ENCODE measurements at regions not wholly inside any gene's neighbourhood (a gene's known extent, or its start where the extent isn't known, plus 50 kb on each side); places are given as distances from the start of the nearest gene placed in this dataset.
"Not testable (repeated sequence)": the region's sequence is repeated elsewhere in the genome, so short reads cannot be mapped to it uniquely, and the experiment has no call there.

GRCh38 chr3:11739706-11740105, 96.0 kb upstream of the VGLL4 start:
- DNase-seq (ENCODE audit: extremely low read depth, low read depth, low spot score), result no peak

DNA sequence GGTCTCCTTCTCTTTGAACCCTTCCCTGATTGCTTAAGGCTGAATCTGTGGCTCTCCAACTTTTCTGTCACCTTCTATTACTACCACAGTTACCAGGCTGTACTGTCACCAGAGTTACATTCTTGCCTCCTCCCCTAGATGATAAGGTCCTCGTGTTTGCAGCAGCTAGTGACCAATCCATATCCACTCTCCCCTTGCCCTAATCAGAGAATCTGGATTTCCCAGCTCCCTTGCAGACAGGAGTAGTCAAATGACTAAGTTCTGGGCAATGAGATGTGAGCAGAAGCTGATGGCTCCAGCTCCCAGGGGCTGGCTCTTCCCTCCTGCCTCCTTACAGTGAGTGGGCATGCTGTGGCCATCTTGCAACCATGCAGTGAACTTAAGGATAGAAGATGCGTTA, 95.4 kb upstream of the VGLL4 start:
- no peak for DNase-seq (ENCODE audit: extremely low read depth, low read depth, low spot score)

DNA sequence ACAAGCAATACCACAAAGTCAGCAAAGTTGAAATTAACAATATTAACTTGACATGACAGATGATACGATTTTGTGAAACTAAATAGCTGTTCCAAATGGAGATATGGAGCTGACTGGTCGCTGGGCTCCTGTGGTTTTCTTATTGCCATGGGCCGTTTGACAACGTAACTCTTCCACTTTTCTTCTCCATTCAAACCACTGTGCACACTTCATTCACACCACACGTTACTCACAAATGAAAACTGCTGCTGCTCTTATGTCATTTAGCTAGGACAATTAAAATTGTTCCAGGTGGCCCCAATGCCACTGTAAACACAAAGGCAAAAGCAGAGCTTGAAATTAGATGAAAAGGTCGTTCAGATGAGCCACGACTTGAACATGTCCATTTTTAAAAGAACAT, 94.0 kb upstream of the VGLL4 start:
- DNase-seq (ENCODE audit: extremely low read depth, low read depth, low spot score), result no peak

GRCh38 chr3:11736136-11736833, 92.6 kb upstream of the VGLL4 start:
- no peak for DNase-seq (ENCODE audit: extremely low read depth, low read depth, low spot score)

DNA sequence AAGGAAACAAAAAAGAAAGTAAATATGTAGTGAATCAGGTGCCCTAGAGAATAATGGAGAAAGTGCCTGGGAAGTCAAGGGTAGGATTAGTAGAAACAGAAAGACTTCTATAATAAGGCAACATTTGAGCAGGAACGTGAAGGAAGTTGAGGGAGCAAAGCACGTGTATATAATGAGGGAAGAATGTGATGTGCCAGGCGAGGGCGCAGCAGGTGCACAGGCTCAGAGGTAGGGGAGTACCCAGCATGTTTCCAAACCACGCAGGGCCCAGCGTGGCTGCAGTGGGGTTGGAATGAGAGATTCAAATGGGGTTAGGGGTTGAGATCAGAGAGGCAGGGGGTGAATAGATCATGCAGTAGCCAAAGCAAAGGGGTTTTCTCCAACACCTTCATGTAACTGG, 91.9 kb upstream of the VGLL4 start:
- no peak for DNase-seq (ENCODE audit: extremely low read depth, low read depth, low spot score)

- DNase-seq (ENCODE audit: extremely low read depth, low read depth, low spot score), result not testable (repeated sequence)
Observed at GRCh38 chr3:11735111-11735510, 91.4 kb upstream of the VGLL4 start.

GRCh38 chr3:11733914-11734313, 90.2 kb upstream of the VGLL4 start:
- DNase-seq (ENCODE audit: extremely low read depth, low read depth, low spot score), result no peak

DNA sequence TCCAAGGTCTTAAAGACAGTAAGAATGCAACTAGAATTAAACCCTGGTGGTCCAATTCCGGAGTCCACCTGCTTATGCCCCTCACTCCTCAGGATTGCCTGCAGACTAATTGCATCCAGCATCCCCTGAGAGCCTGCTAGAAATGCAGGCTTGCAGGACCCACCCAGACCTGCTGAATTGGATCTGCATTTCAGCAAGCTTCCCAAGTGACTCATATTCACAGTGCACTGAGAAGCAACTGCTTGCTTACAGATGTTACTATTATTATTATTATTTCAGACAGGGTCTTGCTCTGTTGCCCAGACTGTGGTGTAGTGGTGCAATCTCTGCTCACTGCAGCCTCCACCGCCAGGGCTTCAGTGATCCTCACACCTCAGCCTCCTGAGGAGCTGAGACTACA, 83.5 kb upstream of the VGLL4 start:
- no peak for DNase-seq (ENCODE audit: extremely low read depth, low read depth, low spot score)

GRCh38 chr3:11726146-11726545, 82.4 kb upstream of the VGLL4 start:
- no peak for DNase-seq (ENCODE audit: extremely low read depth, low read depth, low spot score)

- DNase-seq (ENCODE audit: extremely low read depth, low read depth, low spot score), result not testable (repeated sequence)
Observed at GRCh38 chr3:11725340-11725641, 81.6 kb upstream of the VGLL4 start.

GRCh38 chr3:11724615-11725339, 81.1 kb upstream of the VGLL4 start:
- DNase-seq (ENCODE audit: extremely low read depth, low read depth, low spot score), result no peak

- no peak for DNase-seq (ENCODE audit: extremely low read depth, low read depth, low spot score)
Observed at GRCh38 chr3:11721479-11721878, 77.8 kb upstream of the VGLL4 start.

GRCh38 chr3:11720917-11721411, 77.2 kb upstream of the VGLL4 start:
- no peak for DNase-seq (ENCODE audit: extremely low read depth, low read depth, low spot score)

DNA sequence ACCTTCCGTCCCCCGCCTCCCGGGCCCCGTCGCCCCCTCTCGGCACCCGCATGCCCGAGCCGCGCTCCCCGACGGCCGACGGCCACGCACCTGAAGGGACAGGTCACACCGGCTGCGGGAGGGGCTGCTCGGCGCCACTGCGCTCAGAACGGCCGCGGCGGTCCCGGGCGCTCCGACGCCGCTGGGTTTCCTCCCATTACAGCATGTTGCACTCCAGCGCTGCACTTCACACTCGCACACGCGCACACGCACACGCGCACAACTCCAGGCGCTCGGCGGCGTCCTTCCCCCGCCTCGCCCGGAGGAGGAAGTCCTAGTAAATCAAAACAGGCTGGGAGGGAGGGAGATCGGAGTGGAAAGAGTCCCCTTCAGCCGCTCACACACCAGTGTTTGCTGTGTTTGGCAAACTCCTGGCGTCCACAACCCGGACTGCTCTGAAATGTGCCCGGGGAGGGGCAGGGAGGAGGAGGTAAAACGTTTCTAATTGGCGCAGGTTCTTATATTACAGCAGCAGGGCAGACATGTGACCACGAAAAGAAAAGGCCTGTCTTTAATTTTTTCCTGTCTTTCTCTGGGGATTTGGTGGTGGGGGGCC, 76.7 kb upstream of the VGLL4 start:
- DNase-seq (ENCODE audit: extremely low read depth, low read depth, low spot score), result peak; percentile 7

GRCh38 chr3:11719406-11720303, 75.9 kb upstream of the VGLL4 start:
- DNase-seq (ENCODE audit: extremely low read depth, low read depth, low spot score), result no peak

DNA sequence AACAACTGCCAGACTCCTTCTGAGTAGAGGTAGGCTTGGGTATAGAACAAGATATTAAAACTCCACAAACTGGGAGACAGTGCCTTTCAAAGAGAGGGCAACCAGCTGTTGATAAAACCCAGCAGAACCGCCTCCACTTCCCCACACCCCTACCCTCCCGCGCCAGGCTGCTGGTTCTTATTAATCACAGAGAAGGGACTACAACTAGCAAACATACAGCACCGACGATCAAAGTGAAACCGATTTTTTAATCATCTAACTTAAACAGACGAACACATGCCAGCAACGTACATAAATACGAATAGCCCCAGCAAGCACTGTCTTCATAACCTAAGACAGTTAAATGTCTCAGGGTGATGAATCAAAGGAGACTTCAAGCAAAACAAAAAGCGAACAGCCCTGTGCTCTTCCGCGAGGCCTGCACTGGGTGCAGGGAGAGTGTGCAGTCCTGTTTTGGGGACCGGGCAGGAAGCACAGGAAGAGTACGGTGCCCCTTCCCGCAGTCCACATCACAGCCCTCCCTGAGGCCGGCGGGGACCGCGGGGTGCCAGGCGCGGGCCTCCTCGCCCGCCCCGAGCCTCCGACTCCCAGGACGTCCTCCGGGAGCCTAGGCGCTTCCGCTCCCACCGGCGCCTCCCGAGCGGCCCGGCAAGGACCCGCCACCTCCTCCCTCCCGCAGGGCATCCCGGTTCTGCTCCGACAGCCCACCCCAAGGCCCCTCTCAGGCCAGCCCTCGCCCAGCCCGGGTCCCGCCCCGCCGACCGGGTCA, 75.1 kb upstream of the VGLL4 start:
- peak; percentile 23 for DNase-seq (ENCODE audit: extremely low read depth, low read depth, low spot score)

DNA sequence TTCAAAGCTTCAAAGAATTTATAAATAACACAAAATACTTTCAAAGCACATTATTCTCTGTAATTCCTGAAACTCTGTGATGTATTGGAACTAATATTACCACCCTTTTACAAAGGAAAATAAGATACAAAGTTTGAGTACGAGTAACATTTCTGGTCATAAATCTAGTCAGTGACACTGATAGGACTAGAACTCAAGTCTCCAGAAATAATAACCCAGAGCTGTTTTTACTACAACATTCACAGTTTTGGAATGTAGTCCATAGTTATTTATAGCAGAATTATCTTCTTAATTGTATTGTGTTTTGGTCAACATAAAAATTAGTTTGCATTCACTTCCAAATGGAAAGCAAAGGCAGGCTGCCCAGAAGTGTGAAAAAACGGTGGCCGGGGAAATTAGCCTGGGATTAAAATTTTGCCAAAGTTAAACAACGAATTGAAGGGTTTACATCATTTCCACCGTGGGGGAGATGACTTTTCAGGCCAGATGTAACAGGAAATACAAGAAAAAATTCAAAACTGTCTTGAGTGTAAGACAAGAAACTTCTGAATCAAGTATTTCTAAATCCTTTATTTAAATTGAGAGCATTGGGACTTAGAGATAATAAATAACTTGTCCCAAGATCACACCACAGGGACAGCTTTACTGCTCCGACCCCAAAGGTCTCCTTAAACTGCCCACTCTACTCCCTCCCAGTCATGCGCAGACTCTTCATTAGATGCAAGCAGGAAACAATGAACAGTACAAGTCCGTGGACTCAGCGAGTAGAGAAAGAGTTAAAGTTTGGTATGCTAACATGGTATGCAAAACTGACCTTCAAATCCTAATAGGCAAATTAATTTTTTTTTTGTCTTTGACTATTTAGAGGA, 74.3 kb upstream of the VGLL4 start:
- DNase-seq (ENCODE audit: extremely low read depth, low read depth, low spot score), result peak; percentile 22

DNA sequence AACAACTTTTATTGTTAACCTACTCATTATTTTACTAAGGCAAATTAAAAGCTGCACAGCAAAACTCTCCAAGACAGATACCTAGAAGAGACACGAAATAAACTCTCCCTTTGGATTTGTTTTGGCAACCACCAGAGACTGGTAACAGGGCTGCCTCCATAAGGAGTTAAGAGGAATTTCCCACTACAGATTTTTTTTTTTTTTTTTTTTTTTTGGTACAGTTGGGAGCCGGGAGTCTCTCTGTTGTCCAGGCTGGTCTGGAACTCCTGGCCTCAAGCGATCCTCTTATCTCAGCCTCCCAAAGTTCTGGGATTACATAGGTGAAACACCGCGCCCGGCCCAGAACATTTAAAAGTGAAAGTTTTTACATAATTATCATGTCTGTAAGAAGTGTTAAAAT, 73.6 kb upstream of the VGLL4 start:
- DNase-seq (ENCODE audit: extremely low read depth, low read depth, low spot score), result no peak

DNA sequence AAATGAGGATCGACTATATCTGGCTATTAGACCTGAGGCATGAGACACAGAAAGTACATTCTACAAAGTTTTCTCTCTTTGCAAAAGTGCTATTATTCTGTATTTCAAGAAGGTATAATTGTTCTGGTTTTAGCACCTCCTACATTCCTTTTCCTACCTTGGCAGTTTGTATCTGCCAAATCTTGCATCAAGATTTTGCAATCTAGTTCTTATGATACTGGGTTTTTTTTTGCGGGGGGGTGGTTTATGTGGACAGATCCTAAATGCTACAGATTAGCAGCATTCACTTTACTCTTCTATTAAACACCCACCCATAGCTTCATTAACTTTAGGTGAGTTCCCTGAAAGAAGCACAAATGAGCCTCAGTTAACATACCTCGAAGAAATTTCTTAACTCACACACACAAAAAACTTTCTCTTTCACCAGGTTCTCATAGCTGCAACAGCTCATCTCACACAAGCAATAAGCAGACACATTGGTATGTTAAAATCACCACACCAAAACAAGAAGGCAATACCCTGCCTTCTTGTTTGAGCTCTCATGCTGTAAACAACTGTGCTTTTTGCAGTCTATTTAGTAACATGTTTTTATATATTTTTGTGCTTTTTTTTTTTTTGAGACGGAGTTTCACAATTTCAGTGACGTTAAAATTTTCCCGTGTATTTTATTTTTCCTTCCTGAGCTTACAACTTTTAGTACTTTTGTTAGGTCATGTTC, 73.0 kb upstream of the VGLL4 start:
- DNase-seq (ENCODE audit: extremely low read depth, low read depth, low spot score), result no peak
